Stimulated activated CD4-positive, alpha-beta T cell treated with anti-CD3 and anti-CD28 coated beads, TNF-alpha, amount 100 ng/mL, for 24 hours (primary cell): ENCODE measurements at regions not wholly inside any gene's neighbourhood (a gene's known extent, or its start where the extent isn't known, plus 50 kb on each side); places are given as distances from the start of the nearest gene placed in this dataset.
"Not testable (repeated sequence)": the region's sequence is repeated elsewhere in the genome, so short reads cannot be mapped to it uniquely, and the experiment has no call there.

Experiments used
- DNase-seq, 3 experiments: peaks; one replicate each; pipeline ENCODE4 v3.0.0-alpha.2; 2020; ENCODE audit warnings: low read depth in 3 of 3

GRCh38 chr13:76829572-76830327 lies 56.5 kb downstream of the KCTD12 start:
- DNase-seq, result no peak

- DNase-seq, result no peak
Measured at GRCh38 chr13:76828316-76828741, 57.9 kb downstream of the KCTD12 start.

- no peak for DNase-seq
Measured at GRCh38 chr13:76826527-76826926, 59.7 kb downstream of the KCTD12 start.

- DNase-seq, result no peak
Measured at GRCh38 chr13:76825430-76825829, 60.8 kb downstream of the KCTD12 start.

- no peak for DNase-seq
Measured at GRCh38 chr13:76823969-76824368, 62.2 kb downstream of the KCTD12 start.

- no peak for DNase-seq
Measured at GRCh38 chr13:76822698-76823267, 63.4 kb downstream of the KCTD12 start.

GRCh38 chr13:76821222-76821621 lies 65.0 kb downstream of the KCTD12 start:
- DNase-seq, result not testable (repeated sequence)

- no peak for DNase-seq
Measured at GRCh38 chr13:76820759-76821158, 65.4 kb downstream of the KCTD12 start.

- DNase-seq, result no peak
Measured at GRCh38 chr13:76816394-76816793, 69.8 kb downstream of the KCTD12 start.

GRCh38 chr13:76815344-76815743 lies 70.9 kb downstream of the KCTD12 start:
- DNase-seq, result no peak

GRCh38 chr13:76813891-76814290 lies 72.3 kb downstream of the KCTD12 start:
- no peak for DNase-seq

- no peak for DNase-seq
Measured at GRCh38 chr13:76813000-76813691, 73.1 kb downstream of the KCTD12 start.

- no peak for DNase-seq
Measured at GRCh38 chr13:76812206-76812897, 73.9 kb downstream of the KCTD12 start.

GRCh38 chr13:76809389-76809788 lies 76.8 kb downstream of the KCTD12 start:
- no peak for DNase-seq

- DNase-seq, result no peak
Measured at GRCh38 chr13:76808927-76809326, 77.3 kb downstream of the KCTD12 start.

GRCh38 chr13:76804801-76805200 lies 81.4 kb downstream of the KCTD12 start:
- no peak for DNase-seq

- no peak for DNase-seq
Measured at GRCh38 chr13:76803831-76804230, 82.4 kb downstream of the KCTD12 start.

- no peak for DNase-seq
Measured at GRCh38 chr13:76800943-76801342, 85.3 kb downstream of the KCTD12 start.

- DNase-seq, result no peak
Measured at GRCh38 chr13:76799696-76800095, 86.5 kb downstream of the KCTD12 start.

- no peak for DNase-seq
Measured at GRCh38 chr13:76798037-76798436, 88.2 kb downstream of the KCTD12 start.

- DNase-seq, result no peak
Measured at GRCh38 chr13:76797361-76797760, 88.8 kb downstream of the KCTD12 start.

GRCh38 chr13:76796851-76797250 lies 89.4 kb downstream of the KCTD12 start:
- DNase-seq, result no peak
